Spinal cord (tissue), 9 donors: ENCODE measurements at regions not wholly inside any gene's neighbourhood (a gene's known extent, or its start where the extent isn't known, plus 50 kb on each side); places are given as distances from the start of the nearest gene placed in this dataset.
"Not testable (repeated sequence)": the region's sequence is repeated elsewhere in the genome, so short reads cannot be mapped to it uniquely, and the experiment has no call there.

Source experiments
- DNase-seq, 6 donors: peaks; one replicate each; pipeline versions ENCODE4 v3.0.0 to v3.0.0-alpha.2; 2013 to 2015; ENCODE audit warnings: low spot score in 6 of 6, low read depth in 4 of 6
- H3K27ac ChIP-seq: one replicate; pipeline ENCODE4 v1.5.1; 2013; ENCODE audit warnings: low read depth, low read length, control low read depth
- H3K27me3 ChIP-seq: one replicate; pipeline ENCODE4 v1.6.1; 2013; ENCODE audit warnings: low read length; ENCODE audit not compliant: control insufficient read depth, insufficient read depth
- H3K36me3 ChIP-seq: one replicate; pipeline ENCODE4 v1.6.1; 2013; ENCODE audit warnings: low read length; ENCODE audit not compliant: control insufficient read depth, insufficient read depth
- H3K4me1 ChIP-seq: one replicate; pipeline ENCODE4 v1.6.1; 2013; ENCODE audit warnings: low read length; ENCODE audit not compliant: control insufficient read depth, insufficient read depth
- H3K4me3 ChIP-seq: one replicate; pipeline ENCODE4 v1.5.1; 2013; ENCODE audit warnings: low read depth, low read length, control low read depth
- H3K9me3 ChIP-seq: one replicate; pipeline ENCODE4 v1.6.1; 2013; ENCODE audit warnings: low read length; ENCODE audit not compliant: control insufficient read depth, insufficient read depth
- WGBS: methylation state at CpG from one replicate; pipeline ENCODE4 v1.1.5; 2013; ENCODE audit warnings: missing lambda C conversion rate; ENCODE audit not compliant: insufficient coverage; 5-methylcytosine and 5-hydroxymethylcytosine counted together
- donor health status: healthy.

- Histone ChIP-seq H3K4me1 (peaks cover 5% of the 10 kb centered on the region), H3K27me3 (peaks cover 2% of the 10 kb centered on the region), H3K27ac (no peak overlapping the region), H3K36me3 (no peaks in the 10 kb centered on the region), H3K9me3 (no peaks in the 10 kb centered on the region), H3K4me3 (no peak overlapping the region)
- WGBS: 100% methylated on average over 4 of the region's 8 CpGs
- DNase-seq: no peak
Observed at GRCh38 chr3:4908433-4909156, 70.6 kb upstream of the BHLHE40 start.

GRCh38 chr3:4914464-4914863 is 64.8 kb upstream of the BHLHE40 start:
- H3K36me3 ChIP-seq: no peaks in the 10 kb centered on the region
- H3K4me1 ChIP-seq: no peaks in the 10 kb centered on the region
- H3K27ac ChIP-seq: no peak overlapping the region
- WGBS: 100% methylated on average over 1 of the region's 5 CpGs
- no peaks in the 10 kb centered on the region for H3K9me3 ChIP-seq
- H3K4me3 ChIP-seq: no peak overlapping the region
- H3K27me3 ChIP-seq: no peaks in the 10 kb centered on the region
- no peak for DNase-seq

- H3K36me3 ChIP-seq, DNase-seq, H3K4me3 ChIP-seq, H3K9me3 ChIP-seq, H3K27me3 ChIP-seq, H3K27ac ChIP-seq, H3K4me1 ChIP-seq: not testable (repeated sequence)
- no CpG with 5 or more reads among the region's 2 CpGs for WGBS
Observed at GRCh38 chr3:4921589-4921988, 57.6 kb upstream of the BHLHE40 start.

GRCh38 chr3:4926892-4927291 is 52.3 kb upstream of the BHLHE40 start:
- no peaks in the 10 kb centered on the region for H3K9me3 ChIP-seq
- no peak overlapping the region for H3K4me3 ChIP-seq
- no peaks in the 10 kb centered on the region for H3K4me1 ChIP-seq
- H3K36me3 ChIP-seq: no peaks in the 10 kb centered on the region
- 100% methylated on average over 1 of the region's 1 CpG for WGBS
- DNase-seq: no peak
- H3K27ac ChIP-seq: no peak overlapping the region
- no peaks in the 10 kb centered on the region for H3K27me3 ChIP-seq

GRCh38 chr3:4928277-4928789 is 50.9 kb upstream of the BHLHE40 start:
- H3K9me3 ChIP-seq: no peaks in the 10 kb centered on the region
- no peaks in the 10 kb centered on the region for H3K36me3 ChIP-seq
- no peak overlapping the region for H3K4me3 ChIP-seq
- H3K4me1 ChIP-seq: no peaks in the 10 kb centered on the region
- no peak for DNase-seq
- H3K27ac ChIP-seq: no peak overlapping the region
- H3K27me3 ChIP-seq: no peaks in the 10 kb centered on the region
- 97% methylated on average over 4 of the region's 7 CpGs for WGBS
